ENCODE measurements at regions not wholly inside any gene's neighbourhood (a gene's known extent, or its start where the extent isn't known, plus 50 kb on each side); places are given as distances from the start of the nearest gene placed in this dataset.
"Not testable (repeated sequence)": the region's sequence is repeated elsewhere in the genome, so short reads cannot be mapped to it uniquely, and the experiment has no call there.

GRCh38 chr1:30458730-30459485, 264.5 kb downstream of the MATN1 start:
- not testable (repeated sequence) for DNase-seq (ENCODE audit: low read depth in 2 of 2)

GRCh38 chr1:30452925-30453324, 270.5 kb downstream of the MATN1 start:
- DNase-seq (ENCODE audit: low read depth in 2 of 2) = no peak

- DNase-seq (ENCODE audit: low read depth in 2 of 2) = no peak
Observed at GRCh38 chr1:30452170-30452569, 271.2 kb downstream of the MATN1 start.

- no peak for DNase-seq (ENCODE audit: low read depth in 2 of 2)
Observed at GRCh38 chr1:30451532-30452125, 271.8 kb downstream of the MATN1 start.

DNA sequence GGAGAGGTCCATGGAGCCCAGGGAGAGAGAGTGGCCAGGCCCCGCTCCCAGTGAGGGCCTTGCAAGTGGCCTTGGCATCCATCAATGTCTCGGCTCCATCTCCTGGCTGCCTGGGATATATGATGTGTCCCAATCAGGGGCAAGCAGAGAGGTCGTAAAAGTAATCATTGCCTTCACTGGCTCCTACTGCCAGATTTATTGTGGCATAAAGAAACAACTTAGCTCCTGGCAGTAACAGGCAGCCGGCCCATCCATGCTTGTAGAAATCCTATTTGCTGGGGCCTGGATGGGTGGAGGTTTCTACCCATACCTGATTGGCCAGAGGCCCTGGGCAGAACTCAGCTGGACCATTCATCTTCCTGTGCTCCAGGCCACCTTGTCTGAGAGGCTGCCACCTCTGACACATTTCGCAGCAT, 272.6 kb downstream of the MATN1 start:
- no peak for DNase-seq (ENCODE audit: low read depth in 2 of 2)

DNA sequence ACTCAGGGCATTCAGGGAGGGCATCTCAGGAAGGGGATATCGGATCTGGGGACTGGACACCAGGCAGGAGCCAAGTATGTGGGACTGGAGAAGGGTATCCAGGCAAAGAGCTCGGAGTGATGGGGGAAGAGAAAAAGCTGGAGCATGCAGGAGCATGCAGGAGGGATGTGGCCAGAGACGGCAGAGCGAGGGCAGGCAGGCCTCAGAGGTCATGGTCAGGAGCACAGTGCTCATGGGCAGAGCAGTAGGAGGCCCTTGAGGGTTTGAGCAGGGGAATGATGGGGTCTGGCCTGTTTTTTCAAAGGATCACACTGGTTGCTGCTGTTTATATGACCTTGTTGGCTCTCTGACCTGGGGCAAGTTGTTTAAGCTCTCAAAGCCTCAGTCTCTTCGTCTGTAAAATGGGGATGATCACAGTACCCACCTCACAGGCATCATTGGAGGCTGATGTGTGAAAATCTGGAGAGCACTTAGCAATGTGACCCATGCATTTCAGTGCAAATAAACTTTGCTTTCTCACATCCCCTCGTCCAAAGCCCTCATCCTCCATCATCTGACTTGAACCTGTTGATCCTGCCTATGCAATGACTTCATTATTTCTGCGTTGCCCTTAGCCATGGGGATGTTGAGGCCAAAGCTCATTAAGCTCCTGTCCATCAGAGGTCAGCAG, 273.1 kb downstream of the MATN1 start:
- no peak for DNase-seq (ENCODE audit: low read depth in 2 of 2)

- DNase-seq (ENCODE audit: low read depth in 2 of 2) = no peak
Observed at GRCh38 chr1:30449428-30450147, 273.8 kb downstream of the MATN1 start.

GRCh38 chr1:30449003-30449402, 274.4 kb downstream of the MATN1 start:
- DNase-seq (ENCODE audit: low read depth in 2 of 2) = no peak

GRCh38 chr1:30447701-30448100, 275.7 kb downstream of the MATN1 start:
- DNase-seq (ENCODE audit: low read depth in 2 of 2) = no peak

- DNase-seq (ENCODE audit: low read depth in 2 of 2) = no peak
Observed at GRCh38 chr1:30447080-30447479, 276.3 kb downstream of the MATN1 start.

DNA sequence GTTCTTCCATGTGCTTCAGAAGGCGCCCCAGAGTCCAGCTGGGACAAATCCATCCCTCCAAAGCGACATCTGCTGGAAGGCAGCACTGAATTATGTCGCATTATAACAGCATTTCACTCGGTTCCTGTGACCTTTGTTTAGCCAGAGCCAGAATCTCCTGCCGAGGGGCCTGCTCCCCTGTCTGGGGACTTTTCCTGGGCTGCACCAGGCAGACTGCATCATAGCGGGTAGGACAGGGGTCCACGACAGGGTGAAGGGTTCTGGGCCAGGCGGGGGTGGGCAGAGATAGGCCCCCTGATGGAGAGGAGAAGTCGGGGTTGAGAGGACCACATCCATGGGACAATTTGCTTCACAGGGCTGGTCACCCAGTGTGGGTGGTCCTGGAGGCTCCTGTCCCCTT, 276.9 kb downstream of the MATN1 start:
- no peak for DNase-seq (ENCODE audit: low read depth in 2 of 2)

DNA sequence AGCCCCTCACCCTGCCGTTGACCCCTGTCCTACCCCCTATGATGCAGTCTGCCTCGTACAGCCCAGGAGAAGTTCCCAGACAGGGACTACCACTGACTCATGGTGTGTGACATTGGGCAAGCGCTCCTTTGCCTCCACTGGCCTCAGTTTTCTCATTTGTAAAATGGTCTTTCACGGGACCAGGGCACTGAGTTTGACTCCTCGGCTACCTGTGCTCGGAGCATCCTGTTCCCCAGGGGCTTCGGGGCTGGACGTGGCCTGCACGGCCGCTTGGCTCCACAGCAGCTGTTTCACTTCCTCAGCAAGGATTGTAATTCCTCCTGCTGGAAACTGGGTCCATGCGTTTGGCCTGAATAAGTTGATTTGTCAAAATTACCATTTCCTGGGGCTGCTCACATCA, 277.3 kb downstream of the MATN1 start:
- DNase-seq (ENCODE audit: low read depth in 2 of 2) = no peak

- DNase-seq (ENCODE audit: low read depth in 2 of 2) = no peak
Observed at GRCh38 chr1:30445449-30445848, 277.9 kb downstream of the MATN1 start.

DNA sequence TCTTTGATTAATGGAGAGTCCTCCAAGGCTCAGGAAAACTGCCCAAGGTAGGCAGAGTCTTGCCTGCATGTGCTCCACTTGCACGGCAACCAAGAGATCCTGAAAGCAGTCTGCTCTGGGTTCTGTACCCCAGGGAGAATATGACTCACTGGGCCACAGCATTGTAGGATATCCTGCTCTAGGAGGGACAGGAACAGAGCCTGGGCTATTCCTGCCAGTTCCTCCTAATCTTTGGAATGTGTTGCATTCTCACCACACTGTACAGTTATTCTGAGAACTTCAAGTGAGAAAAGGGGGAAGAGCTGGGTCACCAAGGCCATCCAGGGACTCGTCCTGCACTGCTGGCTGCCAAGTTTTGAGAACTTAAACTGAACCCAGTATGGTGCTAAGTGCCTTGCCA, 278.5 kb downstream of the MATN1 start:
- DNase-seq (ENCODE audit: low read depth in 2 of 2) = no peak

- no peak for DNase-seq (ENCODE audit: low read depth in 2 of 2)
Observed at GRCh38 chr1:30444401-30444800, 279.0 kb downstream of the MATN1 start.

DNA sequence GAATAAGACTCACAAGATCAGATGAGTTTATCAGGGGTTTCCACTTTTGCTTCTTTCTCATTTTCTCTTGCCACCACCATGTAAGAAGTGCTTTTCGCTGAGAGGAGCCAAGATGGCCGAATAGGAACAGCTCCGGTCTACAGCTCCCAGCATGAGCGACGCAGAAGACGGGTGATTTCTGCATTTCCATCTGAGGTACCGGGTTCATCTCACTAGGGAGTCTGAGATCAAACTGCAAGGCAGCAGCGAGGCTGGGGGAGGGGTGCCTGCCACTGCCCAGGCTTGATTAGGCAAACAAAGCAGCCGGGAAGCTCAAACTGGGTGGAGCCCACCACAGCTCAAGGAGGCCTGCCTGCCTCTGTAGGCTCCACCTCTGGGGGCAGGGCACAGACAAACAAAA, 285.1 kb downstream of the MATN1 start:
- DNase-seq (ENCODE audit: low read depth in 2 of 2) = not testable (repeated sequence)

DNA sequence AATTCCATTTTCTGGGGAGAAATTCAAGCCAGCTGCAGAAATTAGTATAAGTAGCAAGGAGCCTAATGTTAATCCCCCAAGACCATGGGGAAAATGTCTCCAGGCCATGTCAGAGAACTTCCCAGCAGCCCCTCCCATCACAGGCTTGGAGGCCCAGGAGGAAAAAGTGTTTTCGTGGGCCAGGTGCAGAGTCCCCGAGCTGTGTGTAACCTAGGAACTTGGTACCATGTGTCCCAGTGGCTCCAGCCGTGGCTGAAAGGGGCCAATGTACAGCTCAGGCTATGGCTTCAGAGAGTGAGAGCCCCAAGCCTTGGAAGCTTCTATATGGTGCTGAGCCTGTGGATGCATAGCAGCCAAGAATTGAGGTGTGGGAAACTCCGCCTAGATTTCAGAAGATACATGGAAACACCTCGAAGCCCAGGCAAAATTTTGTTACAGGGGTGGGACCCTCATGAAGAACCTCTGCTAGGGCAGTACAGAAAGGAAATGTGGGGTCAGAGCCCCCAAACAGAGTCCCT, 286.3 kb downstream of the MATN1 start:
- DNase-seq (ENCODE audit: low read depth in 2 of 2) = no peak

- no peak for DNase-seq (ENCODE audit: low read depth in 2 of 2)
Observed at GRCh38 chr1:30427545-30427944, 295.8 kb downstream of the MATN1 start.

- DNase-seq (ENCODE audit: low read depth in 2 of 2) = no peak
Observed at GRCh38 chr1:30425046-30425445, 298.3 kb downstream of the MATN1 start.

DNA sequence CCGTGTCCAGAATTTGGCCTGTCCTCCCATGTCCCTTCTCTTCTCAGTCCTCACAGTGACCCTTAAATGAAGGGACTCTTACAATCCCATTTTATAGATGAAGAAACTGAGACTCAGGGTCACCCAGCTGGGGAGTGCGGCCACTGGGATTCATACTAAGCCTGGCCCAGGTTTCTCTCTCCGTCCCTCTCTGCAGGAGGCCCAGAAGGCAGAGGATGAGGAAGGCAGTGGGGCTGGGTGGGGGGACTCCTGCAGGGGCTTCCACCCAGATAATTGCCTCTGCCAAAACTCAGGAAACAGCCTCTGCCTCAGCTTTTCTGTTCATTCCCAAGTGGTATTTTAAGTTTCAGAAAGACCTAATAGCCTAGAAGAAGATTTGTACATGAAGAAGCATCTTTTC, 299.8 kb downstream of the MATN1 start:
- no peak for DNase-seq (ENCODE audit: low read depth in 2 of 2)

GRCh38 chr1:30422251-30422650, 301.1 kb downstream of the MATN1 start:
- no peak for DNase-seq (ENCODE audit: low read depth in 2 of 2)

DNA sequence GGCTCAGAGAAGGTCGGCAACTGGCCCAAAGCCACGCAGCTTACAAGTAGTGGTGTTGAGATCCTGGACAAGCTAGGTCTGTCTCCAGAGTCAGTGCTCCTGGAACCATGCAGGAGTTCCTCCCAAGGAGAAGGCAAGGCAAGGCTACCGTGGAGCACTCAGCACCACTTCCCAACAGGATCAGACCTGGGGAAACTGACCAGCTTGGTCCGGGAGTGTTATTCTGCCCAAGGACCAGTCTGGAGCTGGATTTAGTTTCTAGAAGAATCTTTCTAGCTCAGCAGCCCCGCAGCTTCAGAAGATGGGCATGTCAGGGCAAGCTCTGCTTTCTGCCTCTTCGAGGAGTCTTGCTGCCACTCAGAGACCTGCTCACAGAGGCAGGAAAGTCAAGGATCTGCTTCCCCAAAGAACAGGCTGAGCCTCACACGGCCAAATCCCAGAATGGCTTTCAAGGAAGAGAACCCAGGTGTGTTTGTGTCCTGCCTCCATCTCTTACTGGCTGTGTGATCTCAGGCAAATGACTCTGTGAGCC, 302.8 kb downstream of the MATN1 start:
- DNase-seq (ENCODE audit: low read depth in 2 of 2) = no peak

All from stimulated activated CD4-positive, alpha-beta T cell treated with anti-CD3 and anti-CD28 coated beads, Interleukin-15, amount 100 ng/mL, for 48 hours (primary cell).